ENCODE measurements at regions not wholly inside any gene's neighbourhood (a gene's known extent, or its start where the extent isn't known, plus 50 kb on each side); places are given as distances from the start of the nearest gene placed in this dataset.

GRCh38 chr5:2288466-2288865 lies 405.7 kb upstream of the IRX4 start:
- Histone ChIP-seq H3K4me2 (ENCODE audit: low read length) (no peak overlapping the region), H3K4me3 (ENCODE audit: low read depth, low read length, poor library complexity, severe bottlenecking) (no peak overlapping the region), H3K9me3 (ENCODE audit: low read length) (no peaks in the 10 kb centered on the region), H3K36me3 (ENCODE audit: insufficient read depth, low read length) (no peaks in the 10 kb centered on the region), H3K79me2 (ENCODE audit: insufficient read depth, low read length) (no peaks in the 10 kb centered on the region), H4K20me1 (ENCODE audit: insufficient read depth, low read length) (no peaks in the 10 kb centered on the region), H3K27me3 (ENCODE audit: insufficient read depth, low read length) (no peaks in the 10 kb centered on the region), H2AFZ (ENCODE audit: low read length) (no peak overlapping the region), H3K4me1 (ENCODE audit: insufficient read depth, low read length, severe bottlenecking) (no peaks in the 10 kb centered on the region), H3F3A (ENCODE audit: insufficient read depth, low read length) (no peaks in the 10 kb centered on the region), H3K9me2 (ENCODE audit: low read depth, low read length) (no peaks in the 10 kb centered on the region), H3K27ac (ENCODE audit: low read depth, low read length, poor library complexity, severe bottlenecking) (no peak overlapping the region), H3K9ac (ENCODE audit: low read length) (no peak overlapping the region)
- no peak for TF ChIP-seq CTCF (IDR thresholded peaks at IDR 0.05; ENCODE audit: low read length)
- TF ChIP-seq EZH2 (IDR thresholded peaks at IDR 0.05; ENCODE audit: borderline replicate concordance, low read length): no peak

GRCh38 chr5:2286250-2286649 lies 403.5 kb upstream of the IRX4 start:
- H3K4me3 ChIP-seq (ENCODE audit: low read depth, low read length, poor library complexity, severe bottlenecking): no peak overlapping the region
- H3K36me3 ChIP-seq (ENCODE audit: insufficient read depth, low read length): no peaks in the 10 kb centered on the region
- H3K79me2 ChIP-seq (ENCODE audit: insufficient read depth, low read length): no peaks in the 10 kb centered on the region
- no peaks in the 10 kb centered on the region for H4K20me1 ChIP-seq (ENCODE audit: insufficient read depth, low read length)
- H3K4me2 ChIP-seq (ENCODE audit: low read length): no peak overlapping the region
- no peaks in the 10 kb centered on the region for H3K27me3 ChIP-seq (ENCODE audit: insufficient read depth, low read length)
- no peak overlapping the region for H3K27ac ChIP-seq (ENCODE audit: low read depth, low read length, poor library complexity, severe bottlenecking)
- no peaks in the 10 kb centered on the region for H3K9me3 ChIP-seq (ENCODE audit: low read length)
- no peak overlapping the region for H2AFZ ChIP-seq (ENCODE audit: low read length)
- no peaks in the 10 kb centered on the region for H3K4me1 ChIP-seq (ENCODE audit: insufficient read depth, low read length, severe bottlenecking)
- no peaks in the 10 kb centered on the region for H3F3A ChIP-seq (ENCODE audit: insufficient read depth, low read length)
- H3K9me2 ChIP-seq (ENCODE audit: low read depth, low read length): no peaks in the 10 kb centered on the region
- no peak overlapping the region for H3K9ac ChIP-seq (ENCODE audit: low read length)
- TF ChIP-seq EZH2 (IDR thresholded peaks at IDR 0.05; ENCODE audit: borderline replicate concordance, low read length) (no peak), CTCF (IDR thresholded peaks at IDR 0.05; ENCODE audit: low read length) (no peak)

GRCh38 chr5:2284678-2285077 lies 402.0 kb upstream of the IRX4 start:
- TF ChIP-seq EZH2 (IDR thresholded peaks at IDR 0.05; ENCODE audit: borderline replicate concordance, low read length): no peak
- TF ChIP-seq CTCF (IDR thresholded peaks at IDR 0.05; ENCODE audit: low read length): no peak
- Histone ChIP-seq H3K9me2 (ENCODE audit: low read depth, low read length) (no peaks in the 10 kb centered on the region), H3K36me3 (ENCODE audit: insufficient read depth, low read length) (no peaks in the 10 kb centered on the region), H3F3A (ENCODE audit: insufficient read depth, low read length) (no peaks in the 10 kb centered on the region), H2AFZ (ENCODE audit: low read length) (no peak overlapping the region), H4K20me1 (ENCODE audit: insufficient read depth, low read length) (no peaks in the 10 kb centered on the region), H3K9ac (ENCODE audit: low read length) (no peak overlapping the region), H3K27ac (ENCODE audit: low read depth, low read length, poor library complexity, severe bottlenecking) (no peak overlapping the region), H3K27me3 (ENCODE audit: insufficient read depth, low read length) (no peaks in the 10 kb centered on the region), H3K4me3 (ENCODE audit: low read depth, low read length, poor library complexity, severe bottlenecking) (no peak overlapping the region), H3K79me2 (ENCODE audit: insufficient read depth, low read length) (no peaks in the 10 kb centered on the region), H3K4me2 (ENCODE audit: low read length) (no peak overlapping the region), H3K4me1 (ENCODE audit: insufficient read depth, low read length, severe bottlenecking) (no peaks in the 10 kb centered on the region), H3K9me3 (ENCODE audit: low read length) (no peaks in the 10 kb centered on the region)

Data from OCI-LY1 (cell line).